ENCODE measurements at regions not wholly inside any gene's neighbourhood (a gene's known extent, or its start where the extent isn't known, plus 50 kb on each side); places are given as distances from the start of the nearest gene placed in this dataset.

DNA sequence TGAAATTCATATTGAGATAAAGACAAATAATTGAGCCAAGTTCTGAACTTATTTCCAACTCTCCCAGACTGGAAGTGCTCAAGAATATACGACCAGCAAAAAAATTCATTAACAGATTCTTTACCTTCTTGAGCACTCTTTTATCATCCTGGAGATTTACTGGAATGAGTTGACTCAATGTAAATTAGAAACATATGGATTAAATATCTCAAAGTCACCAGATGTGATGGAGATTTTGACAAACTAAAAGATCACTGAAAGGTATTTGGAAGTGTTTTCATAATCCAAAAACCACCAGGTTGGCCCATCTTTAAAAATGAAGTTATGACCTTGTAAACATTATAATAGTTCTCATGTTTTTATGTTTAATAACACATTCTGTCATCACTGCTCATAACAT lies 433.2 kb upstream of the RASGRP1 start:
- TF ChIP-seq, protein P1, sequence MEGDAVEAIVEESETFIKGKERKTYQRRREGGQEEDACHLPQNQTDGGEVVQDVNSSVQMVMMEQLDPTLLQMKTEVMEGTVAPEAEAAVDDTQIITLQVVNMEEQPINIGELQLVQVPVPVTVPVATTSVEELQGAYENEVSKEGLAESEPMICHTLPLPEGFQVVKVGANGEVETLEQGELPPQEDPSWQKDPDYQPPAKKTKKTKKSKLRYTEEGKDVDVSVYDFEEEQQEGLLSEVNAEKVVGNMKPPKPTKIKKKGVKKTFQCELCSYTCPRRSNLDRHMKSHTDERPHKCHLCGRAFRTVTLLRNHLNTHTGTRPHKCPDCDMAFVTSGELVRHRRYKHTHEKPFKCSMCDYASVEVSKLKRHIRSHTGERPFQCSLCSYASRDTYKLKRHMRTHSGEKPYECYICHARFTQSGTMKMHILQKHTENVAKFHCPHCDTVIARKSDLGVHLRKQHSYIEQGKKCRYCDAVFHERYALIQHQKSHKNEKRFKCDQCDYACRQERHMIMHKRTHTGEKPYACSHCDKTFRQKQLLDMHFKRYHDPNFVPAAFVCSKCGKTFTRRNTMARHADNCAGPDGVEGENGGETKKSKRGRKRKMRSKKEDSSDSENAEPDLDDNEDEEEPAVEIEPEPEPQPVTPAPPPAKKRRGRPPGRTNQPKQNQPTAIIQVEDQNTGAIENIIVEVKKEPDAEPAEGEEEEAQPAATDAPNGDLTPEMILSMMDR (IDR thresholded peaks at IDR 0.05) = no peak

GRCh38 chr15:39000008-39000734 lies 435.6 kb upstream of the RASGRP1 start:
- TF ChIP-seq, protein P1 (IDR thresholded peaks at IDR 0.05) = no peak

DNA sequence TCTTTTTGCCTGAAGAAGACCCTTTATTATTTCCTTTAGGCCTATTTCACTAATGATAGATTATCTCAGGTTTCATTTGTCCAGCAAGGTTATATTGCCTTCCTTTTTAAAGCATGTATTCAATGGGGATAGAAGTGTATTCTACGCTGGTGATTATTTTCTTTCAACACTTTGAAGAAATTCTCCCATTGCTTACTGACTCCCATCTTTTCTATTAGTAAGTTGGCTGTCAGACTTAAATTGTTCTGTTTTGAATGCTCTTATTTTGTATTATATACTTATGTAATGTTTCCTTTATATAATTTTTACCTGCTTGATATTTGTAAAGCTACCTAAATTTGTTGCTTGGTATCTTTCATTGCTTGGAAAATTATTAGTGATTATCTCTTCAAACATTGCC lies 445.1 kb upstream of the RASGRP1 start:
- TF ChIP-seq, protein P1 (IDR thresholded peaks at IDR 0.05) = no peak

- TF ChIP-seq, protein P1 (IDR thresholded peaks at IDR 0.05) = no peak
Observed at GRCh38 chr15:39013262-39013661, 448.6 kb upstream of the RASGRP1 start.

- TF ChIP-seq, protein P1 (IDR thresholded peaks at IDR 0.05) = no peak
Observed at GRCh38 chr15:39014682-39015081, 450.1 kb upstream of the RASGRP1 start.

DNA sequence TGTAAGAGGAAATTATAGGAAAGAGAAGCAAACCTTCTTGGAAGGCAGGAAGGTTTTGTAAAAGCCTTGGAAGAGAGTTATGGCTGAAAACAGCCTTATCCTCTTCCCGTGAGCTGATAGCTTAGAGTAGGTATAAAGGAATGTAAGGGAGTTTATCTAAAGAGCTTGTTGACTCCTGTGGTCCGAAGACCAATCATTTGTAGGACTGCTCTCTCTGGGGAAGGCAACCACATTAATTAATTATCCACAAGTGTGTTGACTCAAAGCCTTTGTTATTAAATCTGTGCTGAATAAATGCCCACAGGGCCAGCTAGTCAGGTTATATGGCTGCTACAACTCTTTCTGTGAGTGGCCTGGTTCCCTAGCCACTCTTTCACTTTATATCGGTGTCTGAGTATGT lies 452.1 kb upstream of the RASGRP1 start:
- TF ChIP-seq, protein P1 (IDR thresholded peaks at IDR 0.05) = no peak

DNA sequence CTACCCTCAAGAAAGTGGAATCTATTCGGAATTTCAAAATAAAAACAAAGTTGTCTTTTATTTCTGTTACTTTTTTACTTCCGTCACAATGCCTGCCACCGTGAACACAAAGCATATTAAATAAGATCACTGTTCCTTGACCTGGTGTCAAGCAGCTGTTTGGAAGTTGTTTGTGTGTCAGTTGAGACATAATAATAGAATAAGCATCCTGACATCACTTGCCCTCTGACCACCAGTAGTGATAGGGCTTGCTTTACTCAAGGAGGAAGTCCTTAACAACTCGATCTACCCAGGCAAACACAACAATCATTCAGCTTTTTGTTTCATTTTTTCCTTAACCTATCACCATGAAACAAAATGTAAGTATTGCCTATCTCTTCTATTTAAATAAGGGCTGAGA lies 454.4 kb upstream of the RASGRP1 start:
- TF ChIP-seq, protein P1 (IDR thresholded peaks at IDR 0.05) = no peak

DNA sequence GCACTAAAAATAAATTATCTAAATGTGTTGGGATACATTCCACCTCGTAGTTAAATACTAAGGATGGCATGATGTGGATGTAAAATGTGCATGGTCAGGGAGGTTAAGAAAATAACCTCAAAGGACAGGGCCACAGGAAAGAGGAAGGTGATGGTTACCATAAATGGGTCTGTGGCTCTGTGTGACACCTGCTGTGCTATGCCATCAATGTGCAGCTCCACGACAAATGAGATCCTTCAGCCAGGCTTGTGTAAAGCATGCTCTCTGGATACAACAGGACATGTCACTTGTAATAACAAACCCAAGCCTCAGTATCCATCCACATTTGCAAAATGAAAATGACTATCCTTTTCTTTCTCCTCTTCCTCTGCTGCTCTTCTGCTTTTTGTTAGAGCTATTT lies 456.7 kb upstream of the RASGRP1 start:
- TF ChIP-seq, protein P1 (IDR thresholded peaks at IDR 0.05) = no peak

Data from LNCAP (cell line).